SK-N-SH (cell line): ENCODE measurements at regions not wholly inside any gene's neighbourhood (a gene's known extent, or its start where the extent isn't known, plus 50 kb on each side); places are given as distances from the start of the nearest gene placed in this dataset.

Experiments used
- CTCF ChIA-PET: fragments of 300-600, 350-600 bp; formaldehyde crosslinking; extraction: SDS; loops from one replicate; lab custom pipeline; 2021; lab: Yijun Ruan, JAX
- POLR2A ChIA-PET: fragments of 350-600 bp; sonication (Branson Sonifier 250); formaldehyde crosslinking; extraction: SDS; loops from one replicate; lab custom pipeline; 2020; ENCODE audit warnings: antibody characterized with exemption, inconsistent platforms; lab: Yijun Ruan, JAX
- DNase-seq: peaks from one replicate; pipeline ENCODE4 v3.0.0; 2012
- H2AFZ ChIP-seq: fragments of 200-600 bp; sonication (generic); 2 replicates; pipeline ENCODE4 v1.8.1; 2016; ENCODE audit warnings: antibody characterized with exemption, mild to moderate bottlenecking, low read depth
- H3F3A ChIP-seq: fragments of 200-600 bp; sonication (generic); replicated peaks from 2 replicates; pipeline ENCODE3; 2016; ENCODE audit warnings: antibody characterized with exemption, mild to moderate bottlenecking; ENCODE audit not compliant: insufficient read depth
- H3K27ac ChIP-seq, 2 experiments: fragments of 200-500 bp in 1 of 2; fragments of 200-600 bp in 1 of 2; sonication (Bioruptor generic) in 1 of 2; sonication (generic), shearing (Covaris generic) in 1 of 2; 2 replicates each; pipeline versions ENCODE4 v1.5.1 to v1.6.1; 2014 to 2016; ENCODE audit warnings: low read depth in 2 of 2, inconsistent platforms in 1 of 2, low read length in 1 of 2, mild to moderate bottlenecking in 1 of 2, mixed read lengths in 1 of 2
- H3K27me3 ChIP-seq: fragments of 200-600 bp; sonication (generic), shearing (Covaris generic); 2 replicates; pipeline ENCODE4 v1.6.1; 2016; ENCODE audit warnings: mixed run types; ENCODE audit not compliant: insufficient read depth
- H3K36me3 ChIP-seq, 2 experiments: fragments of 200-500 bp in 1 of 2; fragments of 200-600 bp in 1 of 2; sonication (Bioruptor generic) in 1 of 2; sonication (generic) in 1 of 2; replicated peaks in 1 of 2; 2 replicates each; pipeline versions ENCODE3 to v1.5.1; 2014 to 2016; ENCODE audit warnings: low read length in 1 of 2, mild to moderate bottlenecking in 1 of 2; ENCODE audit not compliant: insufficient read depth in 2 of 2, control insufficient read depth in 1 of 2
- H3K4me1 ChIP-seq, 2 experiments: fragments of 200-500 bp in 1 of 2; fragments of 200-600 bp in 1 of 2; sonication (Bioruptor generic) in 1 of 2; sonication (generic), shearing (Covaris generic) in 1 of 2; 2 replicates each; pipeline versions ENCODE4 v1.5.1 to v1.6.1; 2014 to 2016; ENCODE audit warnings: low read depth in 1 of 2, low read length in 1 of 2, mixed run types in 1 of 2; ENCODE audit not compliant: insufficient read depth in 2 of 2, control insufficient read depth in 1 of 2
- H3K4me2 ChIP-seq: fragments of 200-600 bp; sonication (generic), shearing (Covaris generic); 2 replicates; pipeline ENCODE4 v1.6.1; 2017; ENCODE audit warnings: mixed run types
- H3K4me3 ChIP-seq, 2 experiments: fragments of 200-500 bp in 1 of 2; fragments of 200-600 bp in 1 of 2; sonication (Bioruptor generic) in 1 of 2; sonication (generic), shearing (Covaris generic) in 1 of 2; 2 replicates each; pipeline versions ENCODE4 v1.5.1 to v1.8.1; 2014 to 2016; ENCODE audit warnings: low read depth in 2 of 2, inconsistent platforms in 1 of 2, low read length in 1 of 2, mild to moderate bottlenecking in 1 of 2, mixed read lengths in 1 of 2, moderate library complexity in 1 of 2
- H3K79me2 ChIP-seq: fragments of 200-600 bp; sonication (generic); 2 replicates; pipeline ENCODE4 v1.8.1; 2017; ENCODE audit warnings: mild to moderate bottlenecking; ENCODE audit not compliant: insufficient read depth
- H3K9ac ChIP-seq: fragments of 200-600 bp; sonication (generic); 2 replicates; pipeline ENCODE4 v1.6.1; 2017; ENCODE audit warnings: mixed run types
- H3K9me2 ChIP-seq: fragments of 200-600 bp; sonication (generic); 2 replicates; pipeline ENCODE4 v1.6.1; 2017; ENCODE audit warnings: mixed run types
- H3K9me3 ChIP-seq: fragments of 200-600 bp; sonication (generic); 2 replicates; pipeline ENCODE4 v1.6.1; 2017; ENCODE audit warnings: mixed run types, mild to moderate bottlenecking, moderate library complexity
- H4K20me1 ChIP-seq: fragments of 200-600 bp; sonication (generic); 2 replicates; pipeline ENCODE4 v1.6.1; 2017; ENCODE audit warnings: mild to moderate bottlenecking, mixed run types; ENCODE audit not compliant: insufficient read depth
- CHD2 ChIP-seq: fragments of 150-350 bp; IDR thresholded peaks from 2 replicates; pipeline ENCODE4 v1.6.1; 2018; ENCODE audit warnings: low read length; ENCODE audit not compliant: partially characterized antibody
- FOXM1 ChIP-seq: IDR thresholded peaks from 2 replicates; pipeline ENCODE4 v1.4.0; 2012; ENCODE audit warnings: low read depth, mild to moderate bottlenecking
- GATA2 ChIP-seq: sonication (generic); formaldehyde crosslinking; IDR thresholded peaks from 2 replicates; pipeline ENCODE4 v1.5.0; 2020; ENCODE audit warnings: mild to moderate bottlenecking, missing genetic modification reagents
- JUND ChIP-seq: IDR thresholded peaks from 2 replicates; pipeline ENCODE4 v1.4.0; 2012
- NFIC ChIP-seq: IDR thresholded peaks from 2 replicates; pipeline ENCODE4 v1.4.0; 2012; ENCODE audit warnings: borderline replicate concordance
- NRF1 ChIP-seq: IDR thresholded peaks from 2 replicates; pipeline ENCODE4 v1.6.1; 2012; ENCODE audit warnings: low read depth, mild to moderate bottlenecking, low read length
- RAD21 ChIP-seq: IDR thresholded peaks from 2 replicates; pipeline ENCODE4 v1.6.1; 2012; ENCODE audit warnings: mild to moderate bottlenecking, low read length
- SMC3 ChIP-seq: IDR thresholded peaks from 2 replicates; pipeline ENCODE4 v1.6.1; 2012; ENCODE audit warnings: low read depth, low read length, improper control_type of control experiment
- TAF1 ChIP-seq: IDR thresholded peaks from 2 replicates; pipeline ENCODE4 v1.6.1; 2012; ENCODE audit warnings: low read depth, mild to moderate bottlenecking, low read length, moderate library complexity, borderline replicate concordance
- TCF12 ChIP-seq: IDR thresholded peaks from 2 replicates; pipeline ENCODE4 v1.4.0; 2012
- TEAD4 ChIP-seq: IDR thresholded peaks from 2 replicates; pipeline ENCODE4 v1.4.0; 2012; ENCODE audit warnings: mild to moderate bottlenecking, borderline replicate concordance; ENCODE audit not compliant: insufficient read depth
- WGBS: methylation state at CpG from one replicate; pipeline ENCODE4 v1.1.6; 2017; ENCODE audit warnings: low lambda C conversion rate; 5-methylcytosine and 5-hydroxymethylcytosine counted together
- TF ChIP-seq, protein P1 (sequence below): fragments of 150-350 bp; IDR thresholded peaks from 2 replicates; pipeline ENCODE4 v1.6.1; 2016; ENCODE audit warnings: mild to moderate bottlenecking, low read depth, low read length
- TF ChIP-seq, protein P2 (sequence below): IDR thresholded peaks from 2 replicates; pipeline ENCODE4 v1.4.0; 2012; ENCODE audit warnings: low read depth
- TF ChIP-seq, protein P3 (sequence below): IDR thresholded peaks from 2 replicates; pipeline ENCODE4 v1.6.1; 2012; ENCODE audit warnings: mild to moderate bottlenecking, low read depth, low read length, moderate library complexity

DNA sequence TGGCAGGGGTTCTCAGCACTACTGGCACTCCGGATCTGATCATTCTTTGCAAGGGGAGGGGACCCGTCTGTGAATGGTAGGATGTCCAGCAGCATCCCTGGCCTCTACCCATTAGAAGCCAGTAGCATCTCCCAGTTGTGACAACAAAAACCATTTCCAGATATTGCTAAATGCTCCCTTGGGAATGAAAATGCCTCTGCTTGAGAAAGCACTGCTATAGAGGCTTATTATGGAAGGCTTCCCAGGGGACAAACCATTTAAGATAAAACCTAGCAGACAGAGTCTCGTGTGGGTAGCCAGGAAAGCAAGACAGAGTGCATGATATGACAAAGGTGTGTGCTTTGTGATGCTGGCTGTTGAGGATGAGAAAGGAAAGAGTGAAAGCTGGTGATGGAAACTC is 273.7 kb downstream of the TMX3 start:
- no peaks in the 10 kb centered on the region for H3K9me2 ChIP-seq
- WGBS = 62% methylated on average over 3 of the region's 3 CpGs
- CTCF ChIA-PET = no interaction called here
- H3K4me2 ChIP-seq = no peak overlapping the region
- TF ChIP-seq TCF12 = no peak
- no peak for TF ChIP-seq NRF1
- no peak for TF ChIP-seq GATA2 (CRISPR knock-in tag)
- TF ChIP-seq CHD2 = no peak
- TF ChIP-seq, protein P1, sequence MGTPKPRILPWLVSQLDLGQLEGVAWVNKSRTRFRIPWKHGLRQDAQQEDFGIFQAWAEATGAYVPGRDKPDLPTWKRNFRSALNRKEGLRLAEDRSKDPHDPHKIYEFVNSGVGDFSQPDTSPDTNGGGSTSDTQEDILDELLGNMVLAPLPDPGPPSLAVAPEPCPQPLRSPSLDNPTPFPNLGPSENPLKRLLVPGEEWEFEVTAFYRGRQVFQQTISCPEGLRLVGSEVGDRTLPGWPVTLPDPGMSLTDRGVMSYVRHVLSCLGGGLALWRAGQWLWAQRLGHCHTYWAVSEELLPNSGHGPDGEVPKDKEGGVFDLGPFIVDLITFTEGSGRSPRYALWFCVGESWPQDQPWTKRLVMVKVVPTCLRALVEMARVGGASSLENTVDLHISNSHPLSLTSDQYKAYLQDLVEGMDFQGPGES = no peak
- TF ChIP-seq TAF1 = no peak
- no peak for TF ChIP-seq FOXM1
- no peaks in the 10 kb centered on the region for H3K27me3 ChIP-seq
- no peaks in the 10 kb centered on the region for H3K79me2 ChIP-seq
- peaks cover 0 to 20% of the 10 kb centered on the region in 2 experiments; a peak in 1 of 4 replicates for H3K4me1 ChIP-seq
- no peak overlapping the region for H2AFZ ChIP-seq
- H3K4me3 ChIP-seq = no peak overlapping the region
- POLR2A ChIA-PET = no interaction called here
- no peaks in the 10 kb centered on the region for H3K9me3 ChIP-seq
- no peaks in the 10 kb centered on the region for H4K20me1 ChIP-seq
- H3K27ac ChIP-seq = no peak overlapping the region
- H3K36me3 ChIP-seq = no peaks in the 10 kb centered on the region
- no peak overlapping the region for H3K9ac ChIP-seq
- DNase-seq = no peak
- no peaks in the 10 kb centered on the region for H3F3A ChIP-seq

DNA sequence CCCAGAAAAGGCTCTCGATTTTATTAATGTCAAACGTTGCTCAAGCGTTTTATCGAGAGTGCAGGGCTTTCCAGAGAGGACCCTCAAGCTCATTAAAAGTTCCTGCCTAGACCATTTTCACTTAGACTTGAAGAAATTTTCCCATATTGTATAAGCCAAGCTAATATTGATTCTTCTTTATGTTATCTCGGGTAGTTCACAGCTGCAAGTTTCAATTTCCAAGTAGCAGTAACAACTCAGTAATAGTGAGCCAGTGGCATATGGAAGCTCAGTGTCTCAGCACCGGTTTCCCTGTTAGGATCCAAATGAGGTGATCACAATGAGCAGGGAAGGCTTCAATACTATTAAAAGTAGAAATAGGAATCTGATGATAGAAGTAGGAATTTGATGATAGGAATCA is 274.5 kb downstream of the TMX3 start:
- WGBS = 89% methylated on average over 6 of the region's 6 CpGs
- Histone ChIP-seq H3K27ac (no peak overlapping the region), H3K4me3 (no peak overlapping the region), H3K4me1 (peaks cover 0 to 20% of the 10 kb centered on the region in 2 experiments; a peak in 1 of 4 replicates), H3K79me2 (no peaks in the 10 kb centered on the region), H3F3A (no peaks in the 10 kb centered on the region), H2AFZ (no peak overlapping the region), H3K36me3 (no peaks in the 10 kb centered on the region), H3K9ac (no peak overlapping the region), H3K9me2 (no peaks in the 10 kb centered on the region), H3K9me3 (no peaks in the 10 kb centered on the region), H3K4me2 (no peak overlapping the region), H3K27me3 (no peaks in the 10 kb centered on the region), H4K20me1 (no peaks in the 10 kb centered on the region)
- no peak for TF ChIP-seq TCF12
- no peak for TF ChIP-seq RAD21
- TF ChIP-seq, protein P2, sequence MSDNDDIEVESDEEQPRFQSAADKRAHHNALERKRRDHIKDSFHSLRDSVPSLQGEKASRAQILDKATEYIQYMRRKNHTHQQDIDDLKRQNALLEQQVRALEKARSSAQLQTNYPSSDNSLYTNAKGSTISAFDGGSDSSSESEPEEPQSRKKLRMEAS = no peak
- no peak for TF ChIP-seq SMC3
- no peak for TF ChIP-seq JUND
- TF ChIP-seq, protein P3, sequence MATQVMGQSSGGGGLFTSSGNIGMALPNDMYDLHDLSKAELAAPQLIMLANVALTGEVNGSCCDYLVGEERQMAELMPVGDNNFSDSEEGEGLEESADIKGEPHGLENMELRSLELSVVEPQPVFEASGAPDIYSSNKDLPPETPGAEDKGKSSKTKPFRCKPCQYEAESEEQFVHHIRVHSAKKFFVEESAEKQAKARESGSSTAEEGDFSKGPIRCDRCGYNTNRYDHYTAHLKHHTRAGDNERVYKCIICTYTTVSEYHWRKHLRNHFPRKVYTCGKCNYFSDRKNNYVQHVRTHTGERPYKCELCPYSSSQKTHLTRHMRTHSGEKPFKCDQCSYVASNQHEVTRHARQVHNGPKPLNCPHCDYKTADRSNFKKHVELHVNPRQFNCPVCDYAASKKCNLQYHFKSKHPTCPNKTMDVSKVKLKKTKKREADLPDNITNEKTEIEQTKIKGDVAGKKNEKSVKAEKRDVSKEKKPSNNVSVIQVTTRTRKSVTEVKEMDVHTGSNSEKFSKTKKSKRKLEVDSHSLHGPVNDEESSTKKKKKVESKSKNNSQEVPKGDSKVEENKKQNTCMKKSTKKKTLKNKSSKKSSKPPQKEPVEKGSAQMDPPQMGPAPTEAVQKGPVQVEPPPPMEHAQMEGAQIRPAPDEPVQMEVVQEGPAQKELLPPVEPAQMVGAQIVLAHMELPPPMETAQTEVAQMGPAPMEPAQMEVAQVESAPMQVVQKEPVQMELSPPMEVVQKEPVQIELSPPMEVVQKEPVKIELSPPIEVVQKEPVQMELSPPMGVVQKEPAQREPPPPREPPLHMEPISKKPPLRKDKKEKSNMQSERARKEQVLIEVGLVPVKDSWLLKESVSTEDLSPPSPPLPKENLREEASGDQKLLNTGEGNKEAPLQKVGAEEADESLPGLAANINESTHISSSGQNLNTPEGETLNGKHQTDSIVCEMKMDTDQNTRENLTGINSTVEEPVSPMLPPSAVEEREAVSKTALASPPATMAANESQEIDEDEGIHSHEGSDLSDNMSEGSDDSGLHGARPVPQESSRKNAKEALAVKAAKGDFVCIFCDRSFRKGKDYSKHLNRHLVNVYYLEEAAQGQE = no peak
- TF ChIP-seq NFIC = no peak
- TF ChIP-seq TEAD4 = no peak
- no peak for TF ChIP-seq GATA2 (CRISPR knock-in tag)
- ChIA-PET POLR2A (no interaction called here), CTCF (no interaction called here)
- DNase-seq = no peak
